ENCODE measurements at regions not wholly inside any gene's neighbourhood (a gene's known extent, or its start where the extent isn't known, plus 50 kb on each side); places are given as distances from the start of the nearest gene placed in this dataset.
"Not testable (repeated sequence)": the region's sequence is repeated elsewhere in the genome, so short reads cannot be mapped to it uniquely, and the experiment has no call there.

DNA sequence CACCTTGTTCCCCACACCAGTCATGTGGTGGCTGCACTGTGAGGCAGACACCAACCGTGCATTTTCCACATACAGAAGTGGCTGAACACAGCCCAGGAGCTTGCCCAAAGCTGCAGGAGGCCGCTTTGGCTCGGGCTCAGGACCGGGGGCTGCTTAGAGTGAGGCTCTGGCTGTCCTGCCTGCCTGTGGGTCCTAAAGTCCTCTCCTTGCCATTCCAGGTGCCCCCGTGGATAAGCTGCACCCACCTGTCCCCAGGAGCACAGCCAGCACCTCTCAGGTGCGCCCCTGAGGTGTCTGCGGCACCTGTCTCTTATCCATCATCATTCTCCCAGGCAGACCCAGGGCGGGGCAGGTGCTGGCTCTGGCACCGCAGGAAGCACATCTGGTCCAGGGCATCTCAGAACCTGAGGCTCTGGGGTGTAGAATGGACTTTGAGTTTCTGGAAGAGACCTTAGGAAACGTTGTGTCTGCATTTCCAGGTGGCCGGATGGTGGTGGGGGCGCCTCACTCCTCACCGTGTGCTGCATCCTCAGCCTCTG lies 180.5 kb upstream of the ZNF469 start:
- TF ChIP-seq, protein P1, sequence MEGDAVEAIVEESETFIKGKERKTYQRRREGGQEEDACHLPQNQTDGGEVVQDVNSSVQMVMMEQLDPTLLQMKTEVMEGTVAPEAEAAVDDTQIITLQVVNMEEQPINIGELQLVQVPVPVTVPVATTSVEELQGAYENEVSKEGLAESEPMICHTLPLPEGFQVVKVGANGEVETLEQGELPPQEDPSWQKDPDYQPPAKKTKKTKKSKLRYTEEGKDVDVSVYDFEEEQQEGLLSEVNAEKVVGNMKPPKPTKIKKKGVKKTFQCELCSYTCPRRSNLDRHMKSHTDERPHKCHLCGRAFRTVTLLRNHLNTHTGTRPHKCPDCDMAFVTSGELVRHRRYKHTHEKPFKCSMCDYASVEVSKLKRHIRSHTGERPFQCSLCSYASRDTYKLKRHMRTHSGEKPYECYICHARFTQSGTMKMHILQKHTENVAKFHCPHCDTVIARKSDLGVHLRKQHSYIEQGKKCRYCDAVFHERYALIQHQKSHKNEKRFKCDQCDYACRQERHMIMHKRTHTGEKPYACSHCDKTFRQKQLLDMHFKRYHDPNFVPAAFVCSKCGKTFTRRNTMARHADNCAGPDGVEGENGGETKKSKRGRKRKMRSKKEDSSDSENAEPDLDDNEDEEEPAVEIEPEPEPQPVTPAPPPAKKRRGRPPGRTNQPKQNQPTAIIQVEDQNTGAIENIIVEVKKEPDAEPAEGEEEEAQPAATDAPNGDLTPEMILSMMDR (IDR thresholded peaks at IDR 0.05; ENCODE audit: low read depth, low read length): no peak
- no peak for DNase-seq (ENCODE audit: low read depth in 2 of 2)
- no peak overlapping the region for H3K4me3 ChIP-seq (replicated peaks in 1 of 2; ENCODE audit: low read depth in 2 of 2, low read length in 2 of 2)

DNA sequence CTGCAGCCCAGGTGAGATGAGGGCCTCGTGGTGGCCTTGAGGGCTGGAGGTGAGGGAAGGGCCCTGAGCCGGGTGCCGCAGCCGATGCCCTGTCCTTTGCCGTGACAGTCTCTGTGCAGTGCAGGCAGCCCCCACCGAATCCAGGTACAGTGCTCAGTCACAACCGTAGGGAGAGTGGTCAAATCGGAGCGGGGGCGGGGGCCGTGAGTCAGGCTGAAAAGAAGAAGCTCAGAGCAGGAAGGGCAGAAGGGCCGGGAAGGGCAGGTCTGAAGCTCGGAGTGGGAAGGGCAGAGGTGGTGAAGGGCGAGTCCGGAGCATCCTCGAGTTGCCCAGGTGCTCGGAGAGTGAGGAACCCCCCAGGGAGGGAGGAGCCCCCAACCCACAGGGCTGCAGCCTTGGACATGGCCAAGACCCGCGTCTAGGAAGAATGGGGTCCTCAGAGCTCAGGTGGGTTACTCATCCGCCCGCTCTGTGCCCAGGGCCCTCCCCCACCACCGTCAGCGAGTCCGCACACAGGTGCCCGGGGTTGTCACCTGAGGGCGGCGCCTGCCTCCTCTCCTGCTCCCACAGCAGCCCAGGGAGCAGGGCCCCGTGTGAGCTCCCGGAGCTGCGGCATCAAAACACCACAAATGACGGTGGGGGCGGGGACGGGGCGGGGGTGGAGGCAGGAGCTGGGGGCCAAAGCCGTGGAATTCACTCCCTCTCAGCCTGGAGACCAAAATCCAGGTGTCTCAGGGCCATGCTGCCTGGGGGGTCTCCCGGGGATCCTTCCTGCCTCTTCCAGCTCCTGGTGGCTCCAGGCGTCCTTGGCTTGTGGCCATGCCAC lies 179.7 kb upstream of the ZNF469 start:
- not testable (repeated sequence) for DNase-seq (ENCODE audit: low read depth in 2 of 2); H3K4me3 ChIP-seq (replicated peaks in 1 of 2; ENCODE audit: low read depth in 2 of 2, low read length in 2 of 2)

DNA sequence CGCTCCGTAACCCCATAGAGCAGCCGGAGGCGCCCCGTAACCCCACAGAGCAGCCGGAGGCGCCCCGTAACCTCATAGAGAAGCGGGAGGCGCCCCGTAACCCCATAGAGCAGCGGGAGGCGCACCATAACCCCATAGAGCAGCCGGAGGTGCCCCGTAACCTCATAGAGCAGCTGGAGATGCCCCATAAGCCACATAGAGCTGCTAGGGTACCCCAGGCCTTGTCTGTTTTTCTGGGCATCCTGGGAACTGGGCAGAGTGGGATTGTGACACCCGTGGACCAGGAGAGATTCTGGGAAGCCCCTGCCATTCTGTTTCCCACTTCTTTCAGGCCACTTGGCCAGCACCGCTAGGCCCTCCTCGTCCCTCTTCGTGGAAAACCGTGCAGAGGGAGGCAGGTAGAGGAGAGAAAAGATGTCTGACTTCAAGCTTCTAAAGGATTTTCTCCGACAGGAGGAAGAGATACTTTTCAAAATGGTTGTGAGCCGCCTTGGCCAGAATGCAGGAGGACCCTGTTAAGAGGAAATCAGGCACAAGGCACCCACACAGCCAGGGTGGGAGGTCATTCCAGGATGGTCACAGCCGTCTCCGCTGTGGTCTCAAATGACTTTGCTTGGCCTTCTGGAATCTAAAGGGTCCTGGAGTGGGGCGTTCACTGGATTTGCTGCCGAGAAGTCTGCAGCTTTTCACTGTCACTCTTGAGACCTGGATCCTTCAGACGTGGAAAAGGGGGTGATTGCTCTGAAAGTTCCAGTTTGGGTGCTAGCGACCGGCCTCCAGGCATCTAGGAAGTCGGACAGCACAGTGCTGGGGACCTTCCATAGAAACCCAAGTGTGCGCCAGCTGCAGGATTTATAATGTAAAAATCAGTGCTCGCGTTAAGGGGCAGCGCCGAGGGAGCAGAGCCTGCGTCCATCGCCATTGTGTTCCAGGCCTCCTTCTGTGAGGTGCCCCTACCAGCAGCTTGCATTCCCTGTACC lies 178.3 kb upstream of the ZNF469 start:
- not testable (repeated sequence) for H3K4me3 ChIP-seq (replicated peaks in 1 of 2; ENCODE audit: low read depth in 2 of 2, low read length in 2 of 2); DNase-seq (ENCODE audit: low read depth in 2 of 2)

DNA sequence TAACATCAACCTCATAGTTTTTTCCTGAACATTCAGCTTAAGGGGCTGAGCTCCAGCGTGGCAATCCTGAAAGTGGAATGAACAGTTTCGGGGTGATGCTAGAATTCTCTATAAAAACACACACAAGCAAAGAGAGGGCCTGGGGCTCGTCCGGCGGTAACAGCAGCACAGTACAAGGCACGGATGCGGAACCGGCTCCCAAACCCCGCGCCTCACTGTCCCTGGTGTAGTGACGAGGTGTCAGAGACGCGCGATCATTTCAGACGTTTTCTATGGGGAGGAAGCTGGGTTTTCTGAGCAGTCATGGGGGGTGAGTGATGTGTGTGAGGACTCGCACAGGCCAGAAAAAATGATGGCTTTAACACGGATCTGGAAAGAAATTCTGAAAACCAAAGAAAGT lies 177.3 kb upstream of the ZNF469 start:
- H3K4me3 ChIP-seq (replicated peaks in 1 of 2; ENCODE audit: low read depth in 2 of 2, low read length in 2 of 2); DNase-seq (ENCODE audit: low read depth in 2 of 2): not testable (repeated sequence)

DNA sequence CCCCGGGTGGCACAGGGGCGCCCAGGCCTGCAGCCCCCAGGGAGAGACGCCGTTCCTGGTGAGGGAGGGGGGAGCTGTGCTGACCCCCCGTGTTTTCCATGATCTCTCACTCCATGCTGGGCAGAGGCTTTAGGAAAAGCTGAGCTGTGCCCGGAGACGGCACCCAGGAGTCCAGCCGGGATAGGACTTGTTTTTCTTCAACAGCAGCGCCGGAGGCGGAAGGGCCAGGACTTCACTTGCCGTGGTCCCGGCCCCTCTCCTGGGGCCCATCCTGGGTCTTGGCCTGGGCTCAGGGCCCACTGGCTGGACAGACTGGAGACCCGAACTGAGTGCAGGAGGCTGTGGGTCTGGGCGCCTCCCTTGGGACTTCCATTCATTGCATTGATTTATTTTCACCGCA lies 176.8 kb upstream of the ZNF469 start:
- DNase-seq (ENCODE audit: low read depth in 2 of 2); H3K4me3 ChIP-seq (replicated peaks in 1 of 2; ENCODE audit: low read depth in 2 of 2, low read length in 2 of 2): not testable (repeated sequence)

DNA sequence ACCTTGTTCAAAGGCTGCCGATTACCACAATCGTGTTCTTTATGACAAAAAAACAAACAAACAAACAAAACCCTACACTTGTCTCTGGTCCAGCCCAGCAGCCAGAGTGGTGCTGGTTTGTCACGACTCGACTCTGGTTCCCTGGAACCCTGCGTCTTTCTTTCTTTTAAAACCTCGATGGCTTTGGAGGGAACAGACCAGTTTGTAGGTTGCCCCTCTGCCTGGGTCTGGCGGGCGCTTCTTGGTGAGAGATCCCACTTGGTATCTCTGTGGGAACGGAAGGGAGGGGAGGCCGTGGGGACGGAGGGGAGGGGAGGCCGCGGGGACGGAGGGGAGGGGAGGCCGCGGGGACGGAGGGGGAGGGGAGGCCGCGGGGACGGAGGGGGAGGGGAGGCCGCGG lies 176.2 kb upstream of the ZNF469 start:
- not testable (repeated sequence) for H3K4me3 ChIP-seq (replicated peaks in 1 of 2; ENCODE audit: low read depth in 2 of 2, low read length in 2 of 2); DNase-seq (ENCODE audit: low read depth in 2 of 2)

DNA sequence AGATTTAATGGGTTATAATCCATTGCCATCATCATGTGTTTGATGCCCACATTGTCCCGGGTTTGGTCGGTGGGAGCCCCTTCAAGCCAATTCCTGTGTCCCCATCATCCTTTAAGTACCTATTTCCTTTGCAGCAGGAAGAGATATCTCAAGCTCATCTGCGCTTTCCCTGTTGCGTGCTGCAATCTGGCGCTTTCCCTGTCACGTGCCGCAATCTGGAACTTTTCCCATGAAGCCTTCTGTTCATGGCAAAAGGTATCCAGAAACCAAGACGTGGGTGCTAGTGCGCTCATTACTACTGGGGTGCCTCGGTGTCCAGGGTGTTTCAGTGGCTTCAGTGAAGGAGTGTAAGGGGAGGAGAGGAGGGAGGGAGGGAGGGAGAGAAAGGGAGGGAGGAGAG lies 174.6 kb upstream of the ZNF469 start:
- no peak overlapping the region for H3K4me3 ChIP-seq (replicated peaks in 1 of 2; ENCODE audit: low read depth in 2 of 2, low read length in 2 of 2)
- TF ChIP-seq, protein P1 (IDR thresholded peaks at IDR 0.05; ENCODE audit: low read depth, low read length): no peak
- no peak for DNase-seq (ENCODE audit: low read depth in 2 of 2)

DNA sequence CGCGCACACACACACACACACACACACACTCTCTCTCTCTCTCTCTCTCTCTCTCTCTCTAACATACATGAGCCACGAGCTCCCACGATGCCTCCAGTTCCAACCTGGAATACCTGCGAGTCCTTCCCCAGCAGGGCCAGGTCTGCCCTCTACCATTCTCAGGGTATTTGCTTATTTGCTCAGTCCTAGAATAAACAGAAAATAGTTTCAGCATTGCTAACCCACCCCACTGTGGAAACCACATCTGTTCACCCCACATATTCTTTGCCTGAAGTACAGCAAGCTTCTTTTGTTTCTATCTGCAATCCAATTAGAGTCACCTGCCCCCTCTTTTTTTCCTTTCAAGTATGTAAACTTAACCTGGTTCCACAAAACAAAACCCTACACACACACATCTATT lies 174.0 kb upstream of the ZNF469 start:
- not testable (repeated sequence) for H3K4me3 ChIP-seq (replicated peaks in 1 of 2; ENCODE audit: low read depth in 2 of 2, low read length in 2 of 2); DNase-seq (ENCODE audit: low read depth in 2 of 2)

DNA sequence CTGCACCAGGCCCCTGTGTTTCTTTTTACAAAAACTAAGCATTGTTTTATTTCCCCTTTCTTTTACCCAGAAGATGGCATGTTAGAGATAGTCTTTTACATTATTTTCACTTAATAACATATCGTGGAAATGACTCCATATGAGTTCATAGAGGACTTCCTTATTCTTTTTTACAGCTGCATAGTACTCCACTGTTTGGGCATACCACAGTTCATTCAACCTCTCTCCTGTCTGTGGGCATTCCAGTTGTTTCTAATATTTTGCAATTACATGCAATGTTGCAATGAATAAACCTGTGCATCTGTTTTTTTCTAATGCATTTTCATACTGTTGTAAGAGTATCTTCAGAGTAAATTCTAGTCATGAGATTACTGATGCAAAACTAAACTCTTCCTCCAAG lies 173.2 kb upstream of the ZNF469 start:
- not testable (repeated sequence) for DNase-seq (ENCODE audit: low read depth in 2 of 2); H3K4me3 ChIP-seq (replicated peaks in 1 of 2; ENCODE audit: low read depth in 2 of 2, low read length in 2 of 2)

DNA sequence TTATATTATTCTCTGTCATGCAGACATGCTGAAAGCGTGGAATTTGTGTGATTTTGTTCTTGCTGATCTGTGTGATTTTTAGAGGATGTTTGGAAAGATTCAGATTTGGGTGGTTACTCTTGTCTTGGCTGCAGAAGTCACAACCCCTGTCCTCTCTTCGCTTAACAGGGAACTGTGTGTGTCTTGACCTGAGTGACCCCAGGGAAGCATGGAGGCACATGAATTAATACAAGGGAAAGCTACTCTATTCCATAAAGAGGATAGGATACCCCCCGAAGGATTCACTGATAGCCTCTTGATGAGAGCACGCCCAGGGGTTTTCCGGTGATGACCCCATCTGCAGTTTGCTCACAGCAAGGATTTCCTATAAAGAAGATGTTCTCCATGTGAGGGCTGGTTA lies 168.8 kb upstream of the ZNF469 start:
- H3K4me3 ChIP-seq (replicated peaks in 1 of 2; ENCODE audit: low read depth in 2 of 2, low read length in 2 of 2); DNase-seq (ENCODE audit: low read depth in 2 of 2): not testable (repeated sequence)

DNA sequence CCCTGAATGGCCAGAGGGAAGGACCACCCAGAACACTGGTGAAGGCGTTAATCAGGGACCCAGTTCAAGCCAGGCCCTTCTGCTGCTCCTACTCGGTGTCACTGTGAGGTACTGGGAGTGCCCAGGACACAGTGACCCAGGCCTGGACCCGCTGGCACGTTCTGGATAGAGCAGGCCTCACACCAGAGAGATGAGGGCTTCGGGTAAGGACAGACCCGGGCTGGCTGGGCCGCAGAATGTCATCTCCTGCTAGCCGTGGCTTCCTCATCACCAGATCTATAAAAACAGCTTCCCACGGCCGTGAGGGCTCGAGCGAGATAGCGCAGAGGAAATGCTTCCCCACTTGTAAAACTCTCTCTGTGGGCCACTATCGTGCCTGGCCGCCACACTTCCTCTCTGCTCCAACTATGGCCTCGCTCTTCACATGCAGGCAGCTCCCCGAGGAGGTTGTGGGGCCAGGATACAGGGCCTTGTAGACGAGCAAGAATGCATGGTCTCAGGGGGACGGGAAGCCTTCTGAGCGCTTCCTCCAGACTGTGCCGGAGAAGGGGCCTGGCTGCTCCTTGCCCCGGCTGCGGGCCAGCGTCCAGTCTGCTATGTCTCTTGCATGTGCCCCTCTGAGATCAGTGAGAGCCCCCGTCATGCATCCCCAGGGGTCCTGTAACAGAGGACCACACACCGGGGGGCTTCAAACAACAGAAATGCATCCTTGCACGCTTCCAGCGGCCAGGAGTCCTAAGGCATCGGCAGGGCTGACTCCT lies 161.6 kb upstream of the ZNF469 start:
- DNase-seq (ENCODE audit: low read depth in 2 of 2); H3K4me3 ChIP-seq (replicated peaks in 1 of 2; ENCODE audit: low read depth in 2 of 2, low read length in 2 of 2): not testable (repeated sequence)

DNA sequence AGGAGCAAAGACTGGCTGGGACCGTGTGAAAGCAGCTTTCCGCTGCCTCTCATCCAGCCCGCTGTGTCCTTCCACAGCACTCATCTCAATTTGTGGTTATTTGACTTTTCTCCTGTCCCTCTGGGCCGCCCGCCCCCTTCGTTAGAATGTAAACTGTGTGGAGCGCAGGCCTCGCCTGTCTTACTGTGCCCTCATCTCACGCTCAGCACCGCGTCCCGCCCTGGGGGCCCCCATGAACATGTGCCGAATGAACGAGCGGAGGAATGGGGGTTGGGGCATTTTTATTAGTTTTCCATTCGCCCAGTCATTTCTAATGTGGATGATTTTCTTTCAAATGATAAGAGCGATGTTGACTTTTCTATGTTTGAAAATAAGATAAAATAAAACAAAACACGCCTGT lies 159.1 kb upstream of the ZNF469 start:
- not testable (repeated sequence) for H3K4me3 ChIP-seq (replicated peaks in 1 of 2; ENCODE audit: low read depth in 2 of 2, low read length in 2 of 2); DNase-seq (ENCODE audit: low read depth in 2 of 2)

DNA sequence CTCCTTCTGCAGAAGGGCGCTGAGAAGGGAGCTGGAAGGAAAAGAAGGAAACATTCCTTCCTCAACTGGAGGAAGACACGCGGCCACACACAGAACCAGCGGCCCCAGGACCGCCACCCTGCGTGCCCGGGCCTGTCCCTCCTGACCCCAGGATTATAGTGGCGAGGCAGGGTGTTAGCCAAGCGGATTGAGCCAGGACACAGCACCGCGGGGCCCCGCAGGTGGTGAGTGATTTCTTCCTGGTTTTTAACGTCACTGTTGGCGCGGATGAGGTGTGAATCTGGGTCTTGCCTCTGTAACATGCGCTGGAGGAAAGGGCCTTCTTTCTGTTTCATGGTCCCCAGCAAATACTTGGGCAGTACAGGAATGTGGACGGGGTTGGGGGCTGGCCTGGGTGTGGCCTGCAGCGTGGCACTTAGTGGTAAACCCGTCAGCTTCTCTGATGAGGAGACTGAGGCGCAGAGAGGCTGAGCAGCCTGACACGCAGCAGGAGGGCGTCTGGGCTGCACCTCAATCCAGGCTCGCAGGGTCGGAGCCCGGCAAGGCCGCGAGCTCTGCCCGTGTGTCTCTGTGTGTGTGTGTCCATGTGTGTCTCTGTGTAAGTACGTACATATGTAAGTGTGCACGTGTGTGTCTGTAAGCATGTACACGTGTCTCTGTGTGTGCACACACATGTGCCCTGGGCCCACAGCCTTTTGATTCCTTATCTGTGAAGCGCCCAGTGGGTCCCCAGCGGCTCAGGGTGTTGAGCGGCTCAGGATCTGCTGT lies 158.4 kb upstream of the ZNF469 start:
- not testable (repeated sequence) for H3K4me3 ChIP-seq (replicated peaks in 1 of 2; ENCODE audit: low read depth in 2 of 2, low read length in 2 of 2); DNase-seq (ENCODE audit: low read depth in 2 of 2)

DNA sequence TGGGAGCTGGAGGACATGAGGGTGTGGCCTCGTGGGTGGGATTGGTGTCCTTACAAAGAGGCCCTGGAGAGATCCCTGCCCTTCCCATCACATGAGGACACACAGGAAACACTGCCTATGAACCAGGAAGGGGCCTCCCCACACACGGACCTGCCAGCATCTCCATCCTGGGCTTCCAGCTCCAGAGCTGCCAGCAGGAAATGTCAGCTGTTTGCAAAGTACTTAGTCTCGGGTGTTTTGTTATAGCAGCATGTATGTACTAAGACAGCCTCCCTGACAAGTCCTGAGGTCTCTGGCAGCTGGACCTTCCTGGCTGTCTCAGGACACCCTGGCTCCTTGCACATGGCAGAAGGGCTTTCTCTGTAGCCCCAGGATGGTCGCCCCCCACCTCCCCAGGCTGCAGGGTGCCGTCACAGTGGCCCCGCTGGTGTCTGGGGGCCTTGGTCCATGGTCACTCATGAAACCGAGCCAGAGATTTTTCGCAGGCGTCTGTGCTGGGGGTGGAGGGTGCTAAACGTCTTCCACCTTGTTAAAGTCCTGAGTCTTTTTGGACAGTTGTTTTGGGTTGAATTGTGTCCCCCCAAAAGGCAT lies 157.0 kb upstream of the ZNF469 start:
- not testable (repeated sequence) for DNase-seq (ENCODE audit: low read depth in 2 of 2); H3K4me3 ChIP-seq (replicated peaks in 1 of 2; ENCODE audit: low read depth in 2 of 2, low read length in 2 of 2)
